NB4 (cell line): ENCODE measurements at regions not wholly inside any gene's neighbourhood (a gene's known extent, or its start where the extent isn't known, plus 50 kb on each side); places are given as distances from the start of the nearest gene placed in this dataset.

Experiments used
- CTCF ChIP-seq: IDR thresholded peaks from one replicate; pipeline ENCODE4 v1.5.1; 2012; ENCODE audit warnings: low read depth, low read length
- MAX ChIP-seq: IDR thresholded peaks from 2 replicates; pipeline ENCODE4 v1.6.1; 2011; ENCODE audit warnings: low read depth, low read length
- POLR2A ChIP-seq: IDR thresholded peaks from 2 replicates; pipeline ENCODE4 v1.6.1; 2011; ENCODE audit warnings: mild to moderate bottlenecking; ENCODE audit not compliant: insufficient read length; ENCODE audit errors: extremely low read depth

- no peak for TF ChIP-seq CTCF
- TF ChIP-seq POLR2A: no peak
- no peak for TF ChIP-seq MAX
Measured at GRCh38 chr10:10279906-10280305, 737.8 kb upstream of the CELF2 start.
